Stimulated activated CD8-positive, alpha-beta memory T cell treated with anti-CD3 and anti-CD28 coated beads, Interleukin-4, amount 100 ng/mL, for 24 hours (primary cell): ENCODE measurements at regions not wholly inside any gene's neighbourhood (a gene's known extent, or its start where the extent isn't known, plus 50 kb on each side); places are given as distances from the start of the nearest gene placed in this dataset.

Experiments
- DNase-seq: peaks from one replicate; pipeline ENCODE4 v3.0.0-alpha.2; 2020; ENCODE audit warnings: low read depth

DNA sequence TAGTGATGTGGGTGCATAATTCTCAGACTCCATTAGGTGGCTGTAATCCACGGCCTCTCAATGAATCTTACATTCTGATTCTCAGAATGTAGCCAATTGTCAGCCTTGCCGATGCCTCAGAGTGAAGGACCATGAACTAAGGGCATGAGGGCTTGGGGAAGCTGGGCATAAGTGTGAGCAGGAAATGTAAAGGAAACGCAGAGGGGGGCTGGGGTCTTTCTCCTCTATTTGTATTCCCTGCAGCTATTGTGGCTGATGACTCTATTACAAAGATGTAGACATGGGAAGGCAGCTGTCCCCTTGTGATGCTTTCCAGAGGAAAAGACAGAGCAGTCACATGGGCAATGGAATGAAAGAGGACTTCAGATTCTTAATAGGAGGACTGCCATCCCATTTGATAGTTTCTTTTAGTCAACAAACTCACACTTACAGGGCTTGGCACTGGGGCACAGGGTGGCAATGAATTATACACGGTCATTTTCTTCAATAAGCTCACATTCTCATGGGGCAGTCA, 353.2 kb upstream of the PKDCC start:
- DNase-seq, result no peak

DNA sequence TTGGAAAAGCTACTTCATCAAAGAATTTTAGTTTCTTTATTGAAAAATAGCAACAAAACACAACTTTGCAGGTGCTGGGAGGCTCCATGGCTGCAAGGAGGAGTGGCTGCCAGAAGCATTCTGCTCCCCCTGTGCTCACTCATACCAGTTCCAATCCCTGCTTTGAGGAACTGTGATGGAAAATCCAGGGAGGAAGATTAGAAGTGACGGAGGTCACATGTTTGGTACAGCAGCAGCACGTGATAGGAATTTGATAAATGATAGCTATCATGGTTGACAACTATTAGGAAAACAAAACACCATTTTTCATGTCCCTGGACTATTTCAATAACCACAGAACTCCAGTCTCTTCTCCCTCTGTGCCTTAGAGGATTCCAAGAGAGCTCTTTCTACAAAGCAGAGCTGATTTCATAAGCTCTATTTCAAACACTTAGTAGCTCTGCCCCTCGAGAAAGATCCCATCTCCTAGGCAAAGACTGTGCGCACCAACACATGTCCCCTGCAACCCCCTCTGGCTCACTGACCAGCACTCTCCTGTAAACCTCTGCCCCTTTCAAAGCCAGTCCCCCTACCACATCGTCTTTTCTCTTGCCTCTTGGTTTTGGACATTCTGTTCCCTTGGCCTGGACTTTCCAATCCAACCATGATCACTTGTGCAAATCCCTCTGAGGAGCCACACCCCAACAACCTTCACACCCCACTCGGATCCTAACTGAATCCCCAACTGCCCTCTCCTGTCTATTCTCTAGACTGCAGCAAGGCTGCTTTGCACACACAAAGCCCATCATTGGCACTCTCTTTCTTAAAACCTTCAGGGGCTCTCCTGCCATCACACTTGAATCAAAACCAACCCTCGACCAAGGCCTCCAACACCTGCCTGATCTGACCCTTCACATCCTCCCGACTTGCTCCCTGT, 352.4 kb upstream of the PKDCC start:
- DNase-seq, result no peak

DNA sequence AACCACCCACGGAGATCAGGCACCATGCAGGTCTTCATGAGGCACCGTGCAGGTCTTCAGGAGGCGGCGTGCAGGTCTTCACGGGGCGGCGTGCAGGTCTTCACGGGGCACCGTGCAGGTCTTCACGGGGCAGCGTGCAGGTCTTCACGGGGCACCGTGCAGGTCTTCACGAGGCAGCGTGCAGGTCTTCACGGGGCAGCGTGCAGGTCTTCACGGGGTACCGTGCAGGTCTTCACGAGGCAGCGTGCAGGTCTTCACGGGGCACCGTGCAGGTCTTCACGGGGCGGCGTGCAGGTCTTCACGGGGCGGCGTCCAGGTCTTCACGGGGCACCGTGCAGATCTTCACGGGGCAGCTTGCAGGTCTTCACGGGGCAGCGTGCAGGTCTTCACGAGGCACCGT, 350.4 kb upstream of the PKDCC start:
- no peak for DNase-seq

DNA sequence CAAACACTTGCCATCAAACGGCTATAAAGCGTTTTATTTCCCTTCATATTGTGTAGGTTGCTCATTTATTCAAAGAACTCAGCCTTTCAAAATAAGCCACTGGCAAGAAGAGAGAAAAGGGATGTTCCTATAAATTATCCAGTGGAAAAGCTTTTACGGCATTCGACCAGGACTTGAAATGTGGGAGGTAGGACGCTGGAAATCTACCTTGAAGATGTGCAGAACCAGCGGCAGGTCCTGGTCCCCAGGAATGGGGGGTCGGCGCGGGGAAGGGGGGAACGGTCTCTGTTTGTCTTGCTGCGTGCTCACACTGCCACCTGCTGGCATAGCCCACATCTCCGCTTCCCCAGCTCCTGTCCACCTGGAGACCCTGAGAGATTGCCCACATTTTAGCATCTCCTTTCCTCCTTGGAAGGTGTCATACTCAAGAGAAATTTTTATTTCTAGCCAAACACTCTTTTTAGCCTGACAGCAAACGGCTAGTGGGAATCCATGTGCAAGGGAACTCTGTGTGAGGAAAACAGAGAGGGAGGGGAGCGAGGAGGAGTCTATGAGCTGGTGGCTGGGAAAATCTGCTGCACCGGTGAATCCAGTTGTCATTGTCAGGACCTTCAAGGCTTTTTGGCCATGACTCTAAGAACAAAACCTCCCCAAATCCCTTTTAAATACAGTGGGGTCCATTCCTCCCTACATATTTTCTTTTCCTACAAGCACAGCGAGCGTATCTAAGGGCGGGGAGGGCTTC, 349.0 kb upstream of the PKDCC start:
- DNase-seq, result no peak

DNA sequence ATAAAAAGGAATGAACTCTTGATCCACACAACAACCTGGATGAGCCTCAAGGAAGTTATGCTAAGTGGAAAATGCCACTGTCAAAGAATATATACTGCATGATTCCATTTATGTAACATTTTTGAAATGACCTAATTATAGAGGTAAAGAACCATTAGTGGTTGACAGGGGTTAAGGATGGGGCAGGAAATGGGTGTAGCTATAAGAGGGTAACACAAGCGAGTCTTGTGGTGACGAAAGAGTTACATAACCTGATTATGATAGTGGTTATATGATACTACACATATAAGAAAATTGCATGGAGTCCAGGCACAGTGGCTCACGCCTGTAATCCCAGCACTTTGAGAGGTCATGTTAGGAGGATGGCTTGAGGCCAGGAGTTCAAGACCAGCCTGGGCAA, 346.6 kb upstream of the PKDCC start:
- DNase-seq, result no peak

DNA sequence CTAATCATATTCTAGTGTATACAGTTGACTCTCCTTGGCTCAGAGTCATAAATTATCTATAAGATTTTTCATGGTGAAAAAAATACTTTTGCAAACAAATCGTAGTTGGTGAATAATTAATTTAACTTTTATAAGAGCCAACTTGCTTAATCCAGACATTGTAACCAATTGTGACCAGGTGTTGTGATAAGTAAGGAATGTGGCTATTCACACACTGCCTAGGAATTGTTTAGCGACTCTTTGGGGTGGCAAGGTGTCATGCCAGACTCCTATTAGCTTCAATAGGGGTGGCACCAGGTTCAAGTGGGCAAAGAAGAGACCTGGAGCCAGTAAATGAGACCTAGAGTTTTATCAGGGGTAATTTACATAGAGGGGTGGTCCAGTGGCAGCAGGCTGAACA, 344.7 kb upstream of the PKDCC start:
- DNase-seq, result no peak

- no peak for DNase-seq
Observed at GRCh38 chr2:41705634-41706033, 342.2 kb upstream of the PKDCC start.

DNA sequence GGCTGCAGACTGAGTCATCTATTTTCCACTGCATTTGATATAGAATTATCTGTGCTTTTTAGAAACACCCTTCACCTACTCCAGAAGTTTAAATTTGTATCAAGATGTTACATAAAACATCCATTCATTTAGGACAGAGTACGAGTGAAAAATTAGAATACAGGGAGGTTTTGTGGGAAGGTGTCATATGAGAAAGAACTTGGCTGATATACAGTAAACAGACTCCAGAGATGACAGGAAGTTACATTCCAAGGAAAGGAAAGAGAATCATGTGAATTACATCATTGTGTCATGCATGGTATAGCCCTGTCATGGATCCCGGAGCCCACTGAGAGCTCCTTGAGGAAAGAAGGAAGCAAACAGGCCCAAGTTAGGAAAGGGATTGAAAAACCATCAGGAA, 341.5 kb upstream of the PKDCC start:
- no peak for DNase-seq

DNA sequence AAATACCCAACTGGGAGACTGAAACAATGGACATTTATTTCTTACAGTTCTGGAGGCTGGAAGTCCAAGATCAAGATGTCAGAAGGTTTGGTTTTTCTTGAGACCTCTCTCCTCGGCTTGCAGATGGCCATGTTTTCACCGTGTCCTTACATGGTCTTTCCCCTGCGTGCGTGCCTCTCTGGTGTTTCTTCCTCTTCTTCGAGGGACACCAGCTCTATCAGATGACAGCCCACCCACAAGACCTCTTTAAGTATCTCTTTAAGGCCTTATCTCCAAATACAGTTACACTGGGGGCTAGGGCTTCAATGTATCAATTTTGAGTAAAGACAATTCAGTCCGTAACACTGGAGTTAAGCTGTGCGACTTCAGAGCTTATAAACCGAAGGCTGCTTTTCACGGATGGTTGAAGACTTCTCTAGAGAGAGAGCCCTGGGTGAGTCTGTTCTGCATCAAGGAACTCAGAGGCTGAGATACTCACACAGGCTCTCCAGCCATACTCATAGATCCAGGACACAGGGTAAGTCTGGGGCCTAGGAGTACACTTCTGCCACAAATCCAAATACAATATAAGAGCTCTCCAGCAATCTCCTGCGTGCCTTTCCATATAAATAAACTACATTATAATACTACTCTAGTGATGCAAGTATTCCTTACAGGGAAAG, 339.9 kb upstream of the PKDCC start:
- DNase-seq, result no peak

GRCh38 chr2:41709702-41710599, 337.9 kb upstream of the PKDCC start:
- DNase-seq, result no peak

DNA sequence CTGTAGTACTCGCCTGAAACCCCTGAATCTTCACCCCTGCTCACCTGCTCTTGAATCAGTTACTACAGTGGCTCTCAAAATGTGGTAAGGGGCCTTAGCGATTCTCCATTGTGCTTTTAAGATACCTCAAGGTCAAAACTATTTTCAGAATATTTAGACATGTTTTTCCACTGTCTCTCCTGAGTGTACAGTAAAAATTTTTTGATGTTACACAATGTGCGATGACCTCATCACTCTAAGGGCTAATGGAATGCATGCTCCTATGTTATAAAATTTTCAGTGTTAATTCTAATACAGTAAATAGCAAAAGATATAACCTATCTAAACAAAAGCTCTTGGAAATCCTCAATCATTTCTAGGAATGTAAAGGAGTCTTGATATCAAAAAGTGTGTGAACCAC, 336.9 kb upstream of the PKDCC start:
- no peak for DNase-seq

DNA sequence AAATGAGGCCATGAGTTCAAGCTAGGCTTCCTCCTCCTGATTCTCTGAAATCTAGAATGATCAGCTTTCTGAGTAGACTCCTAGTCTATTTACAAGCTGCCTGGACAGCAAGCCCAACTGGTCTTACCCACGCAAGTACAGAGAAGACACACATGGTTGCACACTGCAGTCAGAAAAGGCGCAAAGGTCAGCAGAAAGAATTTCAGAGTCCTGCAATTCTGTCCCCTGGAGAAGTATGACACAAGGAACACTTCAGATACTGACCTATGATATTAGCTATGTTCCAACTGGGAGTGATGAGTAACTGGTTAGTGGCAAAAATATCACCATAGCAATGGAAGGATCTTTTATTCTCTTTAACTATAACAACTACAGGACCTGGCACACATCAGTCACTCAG, 336.1 kb upstream of the PKDCC start:
- no peak for DNase-seq

DNA sequence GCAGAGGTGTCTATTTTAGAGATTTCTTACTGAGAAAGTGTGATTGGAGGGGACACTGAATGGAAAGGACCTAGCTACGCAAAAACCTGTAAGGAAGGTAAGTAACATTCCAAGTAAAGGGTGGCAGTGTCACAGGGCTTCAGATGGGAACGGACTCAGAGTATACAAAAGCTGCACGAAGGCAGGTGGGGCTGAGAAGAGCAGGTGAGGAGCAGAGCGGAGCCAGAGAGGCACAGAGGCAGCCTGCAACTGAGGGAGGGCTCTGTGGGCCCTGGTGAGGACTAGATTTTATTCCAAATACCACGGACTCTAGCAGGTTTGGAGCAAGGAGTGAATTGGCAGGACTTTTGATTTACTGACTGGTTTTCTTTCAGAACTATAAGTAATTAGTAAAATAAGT, 331.3 kb upstream of the PKDCC start:
- DNase-seq, result no peak

GRCh38 chr2:41717839-41718238, 330.0 kb upstream of the PKDCC start:
- no peak for DNase-seq

- no peak for DNase-seq
Observed at GRCh38 chr2:41718705-41719104, 329.1 kb upstream of the PKDCC start.

DNA sequence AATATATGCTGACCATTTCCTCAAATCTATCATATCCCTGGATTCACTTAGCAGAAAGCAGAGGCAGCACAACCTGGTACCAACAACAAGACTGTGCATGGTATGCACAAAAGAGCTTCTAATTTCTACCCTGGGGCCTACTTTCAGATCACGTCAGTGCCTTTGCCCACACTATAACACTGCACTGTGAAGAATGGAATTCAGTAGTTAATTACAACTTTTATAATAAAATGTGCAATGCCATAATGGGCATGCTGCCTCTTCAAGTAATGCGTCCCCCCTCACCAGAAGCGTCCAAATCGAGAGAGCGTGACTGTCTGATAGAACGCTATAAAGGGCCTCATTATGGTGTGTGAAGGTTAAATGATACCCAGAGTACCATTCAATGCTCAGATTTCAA, 328.1 kb upstream of the PKDCC start:
- DNase-seq, result no peak

DNA sequence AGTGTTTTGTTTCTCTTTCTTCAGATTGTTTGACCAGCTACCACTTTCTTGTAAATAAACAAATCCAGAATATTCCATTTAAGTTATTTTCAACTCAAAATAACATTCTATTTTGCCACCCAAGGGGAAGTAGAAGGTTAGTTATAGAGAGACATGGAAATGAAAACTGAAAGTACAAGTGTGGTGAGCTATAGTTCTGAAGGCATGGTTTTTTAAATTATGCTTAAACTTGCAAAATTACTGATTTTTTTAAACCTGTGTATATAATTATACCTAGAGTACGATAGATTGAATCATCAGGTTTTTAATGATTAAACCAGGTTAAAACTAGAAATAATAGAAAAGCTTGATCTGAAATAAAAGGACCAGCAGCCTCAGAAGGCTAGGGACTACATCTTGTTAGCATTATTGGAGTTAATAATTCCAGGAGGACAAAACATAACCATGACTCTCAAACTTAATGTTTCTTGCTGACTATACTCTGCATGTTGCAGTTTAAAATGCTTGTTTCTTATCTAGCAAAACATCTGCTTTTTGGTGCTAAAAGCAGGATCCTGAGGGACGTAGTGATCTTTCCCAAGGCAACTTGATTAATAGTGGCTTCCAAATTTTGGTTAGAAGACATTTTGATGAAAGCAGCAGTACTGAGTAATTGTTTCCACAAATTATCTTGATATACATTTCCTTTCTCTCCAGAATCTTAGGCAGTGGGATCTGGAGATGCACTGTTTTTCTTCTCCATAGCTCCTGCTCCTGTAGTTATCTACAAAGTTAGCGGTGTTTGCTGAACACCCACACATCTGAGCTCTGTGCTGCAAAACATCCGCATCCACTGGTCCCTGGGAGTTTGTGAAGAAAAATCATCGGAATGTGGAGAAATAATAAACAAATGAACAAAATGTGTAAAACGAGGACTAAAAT, 327.2 kb upstream of the PKDCC start:
- no peak for DNase-seq

DNA sequence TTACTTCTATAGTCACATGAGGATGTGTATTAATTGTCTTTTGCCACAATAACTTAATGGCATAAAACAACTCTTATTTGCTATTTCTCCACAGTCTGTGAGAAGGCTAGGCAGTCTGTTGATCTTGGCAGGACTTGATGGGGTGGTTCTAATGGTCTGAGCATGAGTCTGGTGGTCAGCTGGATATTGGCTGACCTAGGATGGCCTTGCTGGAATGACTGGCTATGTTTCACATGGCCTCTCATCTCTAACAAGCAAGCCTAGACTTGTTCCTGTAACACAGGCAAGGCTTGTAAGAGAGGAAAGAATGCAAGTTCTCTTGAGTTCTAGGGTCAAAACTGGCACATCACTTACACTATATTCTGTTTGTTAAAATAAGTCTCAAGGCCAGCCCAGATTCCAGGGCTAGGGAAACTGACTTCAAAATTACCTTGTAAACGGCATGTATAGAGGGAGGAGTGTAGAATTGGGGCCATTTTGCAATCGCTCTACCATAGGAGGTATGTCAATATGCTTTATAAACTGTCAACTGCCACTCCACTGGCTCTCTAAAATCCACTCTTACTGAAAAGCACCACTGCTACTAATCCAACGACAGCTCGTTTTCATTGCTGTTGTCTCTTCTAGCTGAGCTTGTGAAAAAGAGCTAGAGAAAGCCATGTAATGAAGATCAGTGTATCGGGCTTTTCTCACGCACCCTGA, 325.0 kb upstream of the PKDCC start:
- DNase-seq, result no peak

GRCh38 chr2:41723526-41723925, 324.3 kb upstream of the PKDCC start:
- no peak for DNase-seq

DNA sequence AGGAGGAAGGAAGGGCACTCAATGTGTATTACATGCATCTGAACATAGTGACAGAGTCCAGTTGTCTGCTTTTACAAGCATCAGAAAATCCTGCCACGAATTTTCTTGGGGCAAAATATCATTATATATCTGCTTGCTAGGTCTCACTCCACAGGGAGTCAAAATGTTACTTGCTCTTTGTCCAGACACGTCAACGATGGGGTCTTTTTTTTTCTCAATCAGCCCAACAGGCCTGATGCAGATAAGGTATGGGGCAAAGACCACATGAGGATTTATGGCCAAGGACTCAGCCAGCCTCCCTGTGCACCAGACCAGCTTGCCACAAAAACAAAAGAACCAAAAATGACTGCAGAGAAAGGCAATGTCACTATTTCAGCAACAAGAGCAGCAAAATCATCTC, 323.4 kb upstream of the PKDCC start:
- no peak for DNase-seq
